GM23338 (cell line): ENCODE measurements at regions not wholly inside any gene's neighbourhood (a gene's known extent, or its start where the extent isn't known, plus 50 kb on each side); places are given as distances from the start of the nearest gene placed in this dataset.

Experiments
- ATAC-seq: fragments of 200-7000 bp; cut with Tn5 transposase; 3 replicates; pipeline ENCODE4 v1.9.1; 2020
- DNase-seq: peaks from one replicate; pipeline ENCODE4 v3.0.0-alpha.2; 2015; ENCODE audit warnings: low spot score
- H2AFZ ChIP-seq: fragments of 200-600 bp; sonication (generic); 2 replicates; pipeline ENCODE4 v1.8.0; 2016; ENCODE audit warnings: antibody characterized with exemption, mild to moderate bottlenecking, moderate library complexity
- H3F3A ChIP-seq: fragments of 200-600 bp; sonication (generic); replicated peaks from 2 replicates; pipeline ENCODE4 v1.8.0; 2017; ENCODE audit warnings: antibody characterized with exemption, mixed run types, low read depth
- H3K27ac ChIP-seq: fragments of 200-600 bp; sonication (generic); 2 replicates; pipeline ENCODE4 v1.6.1; 2016; ENCODE audit warnings: low read depth
- H3K27me3 ChIP-seq: fragments of 200-600 bp; sonication (generic); 2 replicates; pipeline ENCODE4 v1.8.0; 2016; ENCODE audit warnings: mild to moderate bottlenecking, mixed run types, moderate library complexity; ENCODE audit not compliant: insufficient read depth
- H3K36me3 ChIP-seq: fragments of 200-600 bp; sonication (generic); 2 replicates; pipeline ENCODE4 v1.8.0; 2016; ENCODE audit warnings: mild to moderate bottlenecking; ENCODE audit not compliant: insufficient read depth
- H3K4me1 ChIP-seq: fragments of 200-600 bp; sonication (generic); 2 replicates; pipeline ENCODE4 v1.8.0; 2016; ENCODE audit warnings: mild to moderate bottlenecking, moderate library complexity; ENCODE audit not compliant: insufficient read depth
- H3K4me2 ChIP-seq: fragments of 200-600 bp; sonication (generic); 2 replicates; pipeline ENCODE4 v1.7.1; 2017; ENCODE audit warnings: mixed run types
- H3K4me3 ChIP-seq: fragments of 200-600 bp; sonication (generic); 2 replicates; pipeline ENCODE4 v1.6.1; 2016; ENCODE audit warnings: mixed run types
- H3K79me2 ChIP-seq: fragments of 200-600 bp; sonication (generic); replicated peaks from 2 replicates; pipeline ENCODE4 v1.8.0; 2017; ENCODE audit warnings: mild to moderate bottlenecking; ENCODE audit not compliant: insufficient read depth
- H3K9me2 ChIP-seq: fragments of 200-600 bp; sonication (generic); 2 replicates; pipeline ENCODE4 v1.8.0; 2017; ENCODE audit not compliant: insufficient read depth
- H4K20me1 ChIP-seq: fragments of 200-600 bp; sonication (generic); replicated peaks from 2 replicates; pipeline ENCODE4 v1.8.0; 2017; ENCODE audit warnings: mild to moderate bottlenecking; ENCODE audit not compliant: insufficient read depth
- H3K27ac Mint-ChIP-seq: 2 replicates; pipeline ENCODE4 v1.8.0; 2020; ENCODE audit warnings: inconsistent platforms, mild to moderate bottlenecking, moderate library complexity, mixed read lengths
- H3K27me3 Mint-ChIP-seq: 3 replicates; pipeline ENCODE4 v1.8.0; 2022; ENCODE audit warnings: low read depth, mild to moderate bottlenecking, moderate library complexity, mixed read lengths, inconsistent platforms; ENCODE audit not compliant: insufficient read depth, poor library complexity
- H3K36me3 Mint-ChIP-seq: 3 replicates; pipeline ENCODE4 v1.8.0; 2021; ENCODE audit warnings: low read depth, mild to moderate bottlenecking, inconsistent platforms, moderate library complexity, mixed read lengths
- H3K4me1 Mint-ChIP-seq: 3 replicates; pipeline ENCODE4 v1.8.0; 2020; ENCODE audit warnings: mild to moderate bottlenecking, inconsistent platforms, mixed read lengths
- H3K4me3 Mint-ChIP-seq: 3 replicates; pipeline ENCODE4 v1.8.0; 2021; ENCODE audit warnings: moderate library complexity, mild to moderate bottlenecking, inconsistent platforms, mixed read lengths
- H3K9me3 Mint-ChIP-seq: 3 replicates; pipeline ENCODE4 v1.8.0; 2020; ENCODE audit warnings: moderate library complexity, mild to moderate bottlenecking, inconsistent platforms, mixed read lengths
- CREB1 ChIP-seq: fragments of 250-450 bp; sonication (Bioruptor Pico); IDR thresholded peaks from 2 replicates; pipeline ENCODE4 v1.5.0; 2020; ENCODE audit warnings: low read depth, mild to moderate bottlenecking, moderate library complexity
- EZH2 ChIP-seq: fragments of 200-600 bp; sonication (generic); IDR thresholded peaks from one replicate; pipeline ENCODE4 v1.8.0; 2017; ENCODE audit warnings: antibody characterized with exemption, mild to moderate bottlenecking, low read depth; ENCODE audit not compliant: unreplicated experiment
- EZH2phosphoT487 ChIP-seq: fragments of 200-600 bp; sonication (generic); IDR thresholded peaks from one replicate; pipeline ENCODE4 v1.8.1; 2018; ENCODE audit warnings: antibody characterized with exemption; ENCODE audit not compliant: unreplicated experiment
- JUNB ChIP-seq: IDR thresholded peaks from one replicate; pipeline ENCODE4 v1.6.1; 2016; ENCODE audit warnings: antibody characterized with exemption; ENCODE audit not compliant: unreplicated experiment
- NANOG ChIP-seq: IDR thresholded peaks from 2 replicates; pipeline ENCODE4 v1.6.1; 2016; ENCODE audit warnings: antibody characterized with exemption, borderline replicate concordance
- POLR2AphosphoS5 ChIP-seq: IDR thresholded peaks from 2 replicates; pipeline ENCODE4 v1.6.1; 2016; ENCODE audit warnings: antibody characterized with exemption, low read depth
- ZNF114 ChIP-seq: fragments of 250-450 bp; sonication (Bioruptor Pico); IDR thresholded peaks from 2 replicates; pipeline ENCODE4 v1.5.0; 2020; ENCODE audit warnings: mild to moderate bottlenecking, moderate library complexity
- ZNF331 ChIP-seq: fragments of 250-450 bp; sonication (Bioruptor Pico); IDR thresholded peaks from 2 replicates; pipeline ENCODE4 v1.5.0; 2020; ENCODE audit warnings: low read depth, mild to moderate bottlenecking, moderate library complexity
- TF ChIP-seq, protein P1 (sequence below), 2 experiments: fragments of 200-600 bp in 1 of 2; sonication (generic) in 1 of 2; conservative IDR thresholded peaks; 2 replicates each; pipeline versions ENCODE4 v1.5.1 to v1.6.1; 2016 to 2017; ENCODE audit warnings: antibody characterized with exemption in 2 of 2, low read depth in 2 of 2, mild to moderate bottlenecking in 2 of 2, moderate library complexity in 1 of 2
- TF ChIP-seq, protein P2 (sequence below): fragments of 250-450 bp; sonication (Bioruptor Pico); IDR thresholded peaks from 2 replicates; pipeline ENCODE4 v1.5.0; 2020; ENCODE audit warnings: mild to moderate bottlenecking, moderate library complexity
- TF ChIP-seq, protein P3 (sequence below): IDR thresholded peaks from 2 replicates; pipeline ENCODE4 v1.6.1; 2016; ENCODE audit warnings: antibody characterized with exemption

DNA sequence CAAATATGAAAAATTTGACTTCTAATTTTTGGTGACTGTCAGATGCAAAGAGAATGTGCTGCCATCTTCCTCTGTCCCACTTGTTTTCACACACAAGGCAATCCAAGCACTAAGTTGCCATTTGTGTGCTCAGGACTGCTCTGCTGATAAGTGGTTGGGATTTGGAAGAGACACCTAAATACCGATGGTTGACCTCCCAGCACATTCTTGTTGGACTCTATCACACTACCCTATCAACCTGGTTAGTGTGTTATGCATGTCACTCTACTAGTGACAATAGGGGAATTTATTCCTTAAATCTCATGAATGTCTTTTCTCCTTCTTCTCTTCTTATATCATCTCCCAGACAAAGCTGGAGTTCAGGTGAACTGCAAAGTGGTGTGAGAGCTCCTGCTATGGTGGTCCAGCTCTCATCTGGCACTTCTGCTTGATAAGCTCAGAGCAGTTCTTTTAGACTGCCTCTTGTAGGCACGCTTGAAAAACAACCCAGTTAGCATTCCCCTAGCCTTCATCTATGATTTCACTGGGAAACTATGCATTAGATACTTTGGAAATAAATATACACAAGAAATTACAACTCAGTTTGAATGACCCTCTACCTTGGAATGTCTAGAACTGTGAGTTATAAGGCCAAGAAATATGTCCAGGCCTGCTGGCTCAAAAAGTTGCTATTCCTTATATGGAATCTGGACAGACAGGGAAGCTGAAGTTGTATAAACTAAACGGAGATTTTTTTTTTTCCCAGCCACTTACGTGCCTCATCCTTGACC is 404.8 kb downstream of the MEIS1 start:
- TF ChIP-seq, protein P1, sequence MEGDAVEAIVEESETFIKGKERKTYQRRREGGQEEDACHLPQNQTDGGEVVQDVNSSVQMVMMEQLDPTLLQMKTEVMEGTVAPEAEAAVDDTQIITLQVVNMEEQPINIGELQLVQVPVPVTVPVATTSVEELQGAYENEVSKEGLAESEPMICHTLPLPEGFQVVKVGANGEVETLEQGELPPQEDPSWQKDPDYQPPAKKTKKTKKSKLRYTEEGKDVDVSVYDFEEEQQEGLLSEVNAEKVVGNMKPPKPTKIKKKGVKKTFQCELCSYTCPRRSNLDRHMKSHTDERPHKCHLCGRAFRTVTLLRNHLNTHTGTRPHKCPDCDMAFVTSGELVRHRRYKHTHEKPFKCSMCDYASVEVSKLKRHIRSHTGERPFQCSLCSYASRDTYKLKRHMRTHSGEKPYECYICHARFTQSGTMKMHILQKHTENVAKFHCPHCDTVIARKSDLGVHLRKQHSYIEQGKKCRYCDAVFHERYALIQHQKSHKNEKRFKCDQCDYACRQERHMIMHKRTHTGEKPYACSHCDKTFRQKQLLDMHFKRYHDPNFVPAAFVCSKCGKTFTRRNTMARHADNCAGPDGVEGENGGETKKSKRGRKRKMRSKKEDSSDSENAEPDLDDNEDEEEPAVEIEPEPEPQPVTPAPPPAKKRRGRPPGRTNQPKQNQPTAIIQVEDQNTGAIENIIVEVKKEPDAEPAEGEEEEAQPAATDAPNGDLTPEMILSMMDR (conservative IDR thresholded peaks at IDR 0.05; ENCODE audit: low read depth in 2 of 2), result no peak
- no peak for TF ChIP-seq CREB1 (CRISPR knock-in tag)
- ATAC-seq, result no peak
- H3K27me3 Mint-ChIP-seq, result no peaks in the 10 kb centered on the region
- Histone ChIP-seq H3K27ac (no peak overlapping the region), H3K4me3 (no peak overlapping the region), H3K36me3 (no peaks in the 10 kb centered on the region), H3K9me2 (0 out of 2 replicates have a peak, but pooled peaks cover 3% of the 10 kb centered on the region), H3K79me2 (no peaks in the 10 kb centered on the region), H3F3A (no peaks in the 10 kb centered on the region), H3K27me3 (no peaks in the 10 kb centered on the region), H2AFZ (no peak overlapping the region), H4K20me1 (no peaks in the 10 kb centered on the region), H3K4me2 (no peak overlapping the region), H3K4me1 (no peaks in the 10 kb centered on the region)
- H3K36me3 Mint-ChIP-seq, result no peaks in the 10 kb centered on the region
- no peak for DNase-seq
- H3K4me3 Mint-ChIP-seq, result no peak overlapping the region
- no peak overlapping the region for H3K27ac Mint-ChIP-seq
- no peaks in the 10 kb centered on the region for H3K9me3 Mint-ChIP-seq
- H3K4me1 Mint-ChIP-seq, result no peaks in the 10 kb centered on the region

DNA sequence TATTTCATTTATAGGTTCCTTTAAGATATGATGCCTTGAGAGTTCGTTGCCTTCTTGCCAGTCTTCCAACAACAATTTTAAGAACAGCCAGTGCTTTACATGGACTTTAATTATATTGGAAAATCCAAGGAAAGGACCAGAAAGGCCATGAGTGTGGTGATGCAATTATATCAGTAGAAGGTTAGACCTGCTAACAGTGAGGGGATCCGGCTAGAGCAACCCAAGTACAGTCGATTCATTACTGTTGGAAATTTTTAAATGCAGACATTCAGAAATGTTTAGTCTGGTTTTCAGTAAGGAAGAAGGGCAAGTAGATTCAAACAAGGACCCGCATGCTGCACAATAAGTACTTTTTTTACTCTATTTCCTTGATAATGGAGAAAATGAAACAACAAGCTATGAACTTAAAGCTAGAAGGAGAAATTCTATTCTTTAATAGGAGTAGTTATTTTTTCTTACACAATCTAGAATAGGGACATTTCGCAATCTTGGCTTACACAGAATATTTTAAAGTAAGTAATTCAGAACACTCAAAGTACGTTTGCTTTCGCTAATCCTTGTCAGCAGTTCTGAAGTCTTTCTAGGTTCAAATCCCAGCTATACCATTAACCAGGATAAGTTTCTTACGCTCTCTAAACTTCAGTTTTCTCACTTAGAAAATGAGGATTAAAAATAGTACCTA is 405.5 kb downstream of the MEIS1 start:
- Mint-ChIP-seq H3K27me3 (no peaks in the 10 kb centered on the region), H3K4me3 (no peak overlapping the region), H3K9me3 (no peaks in the 10 kb centered on the region), H3K27ac (no peak overlapping the region), H3K4me1 (no peaks in the 10 kb centered on the region), H3K36me3 (no peaks in the 10 kb centered on the region)
- Histone ChIP-seq H2AFZ (no peak overlapping the region), H3F3A (no peaks in the 10 kb centered on the region), H3K27me3 (no peaks in the 10 kb centered on the region), H3K79me2 (no peaks in the 10 kb centered on the region), H3K4me2 (no peak overlapping the region), H3K4me3 (no peak overlapping the region), H4K20me1 (no peaks in the 10 kb centered on the region), H3K4me1 (no peaks in the 10 kb centered on the region), H3K9me2 (0 out of 2 replicates have a peak, but pooled peaks cover 3% of the 10 kb centered on the region), H3K36me3 (no peaks in the 10 kb centered on the region), H3K27ac (no peak overlapping the region)
- DNase-seq (no peak), ATAC-seq (no peak)
- TF ChIP-seq ZNF114 (no peak), ZNF331 (CRISPR knock-in tag) (no peak), POLR2AphosphoS5 (no peak), JUNB (no peak), EZH2phosphoT487 (no peak), EZH2 (no peak), NANOG (no peak), CREB1 (CRISPR knock-in tag) (no peak)
- TF ChIP-seq, protein P2, sequence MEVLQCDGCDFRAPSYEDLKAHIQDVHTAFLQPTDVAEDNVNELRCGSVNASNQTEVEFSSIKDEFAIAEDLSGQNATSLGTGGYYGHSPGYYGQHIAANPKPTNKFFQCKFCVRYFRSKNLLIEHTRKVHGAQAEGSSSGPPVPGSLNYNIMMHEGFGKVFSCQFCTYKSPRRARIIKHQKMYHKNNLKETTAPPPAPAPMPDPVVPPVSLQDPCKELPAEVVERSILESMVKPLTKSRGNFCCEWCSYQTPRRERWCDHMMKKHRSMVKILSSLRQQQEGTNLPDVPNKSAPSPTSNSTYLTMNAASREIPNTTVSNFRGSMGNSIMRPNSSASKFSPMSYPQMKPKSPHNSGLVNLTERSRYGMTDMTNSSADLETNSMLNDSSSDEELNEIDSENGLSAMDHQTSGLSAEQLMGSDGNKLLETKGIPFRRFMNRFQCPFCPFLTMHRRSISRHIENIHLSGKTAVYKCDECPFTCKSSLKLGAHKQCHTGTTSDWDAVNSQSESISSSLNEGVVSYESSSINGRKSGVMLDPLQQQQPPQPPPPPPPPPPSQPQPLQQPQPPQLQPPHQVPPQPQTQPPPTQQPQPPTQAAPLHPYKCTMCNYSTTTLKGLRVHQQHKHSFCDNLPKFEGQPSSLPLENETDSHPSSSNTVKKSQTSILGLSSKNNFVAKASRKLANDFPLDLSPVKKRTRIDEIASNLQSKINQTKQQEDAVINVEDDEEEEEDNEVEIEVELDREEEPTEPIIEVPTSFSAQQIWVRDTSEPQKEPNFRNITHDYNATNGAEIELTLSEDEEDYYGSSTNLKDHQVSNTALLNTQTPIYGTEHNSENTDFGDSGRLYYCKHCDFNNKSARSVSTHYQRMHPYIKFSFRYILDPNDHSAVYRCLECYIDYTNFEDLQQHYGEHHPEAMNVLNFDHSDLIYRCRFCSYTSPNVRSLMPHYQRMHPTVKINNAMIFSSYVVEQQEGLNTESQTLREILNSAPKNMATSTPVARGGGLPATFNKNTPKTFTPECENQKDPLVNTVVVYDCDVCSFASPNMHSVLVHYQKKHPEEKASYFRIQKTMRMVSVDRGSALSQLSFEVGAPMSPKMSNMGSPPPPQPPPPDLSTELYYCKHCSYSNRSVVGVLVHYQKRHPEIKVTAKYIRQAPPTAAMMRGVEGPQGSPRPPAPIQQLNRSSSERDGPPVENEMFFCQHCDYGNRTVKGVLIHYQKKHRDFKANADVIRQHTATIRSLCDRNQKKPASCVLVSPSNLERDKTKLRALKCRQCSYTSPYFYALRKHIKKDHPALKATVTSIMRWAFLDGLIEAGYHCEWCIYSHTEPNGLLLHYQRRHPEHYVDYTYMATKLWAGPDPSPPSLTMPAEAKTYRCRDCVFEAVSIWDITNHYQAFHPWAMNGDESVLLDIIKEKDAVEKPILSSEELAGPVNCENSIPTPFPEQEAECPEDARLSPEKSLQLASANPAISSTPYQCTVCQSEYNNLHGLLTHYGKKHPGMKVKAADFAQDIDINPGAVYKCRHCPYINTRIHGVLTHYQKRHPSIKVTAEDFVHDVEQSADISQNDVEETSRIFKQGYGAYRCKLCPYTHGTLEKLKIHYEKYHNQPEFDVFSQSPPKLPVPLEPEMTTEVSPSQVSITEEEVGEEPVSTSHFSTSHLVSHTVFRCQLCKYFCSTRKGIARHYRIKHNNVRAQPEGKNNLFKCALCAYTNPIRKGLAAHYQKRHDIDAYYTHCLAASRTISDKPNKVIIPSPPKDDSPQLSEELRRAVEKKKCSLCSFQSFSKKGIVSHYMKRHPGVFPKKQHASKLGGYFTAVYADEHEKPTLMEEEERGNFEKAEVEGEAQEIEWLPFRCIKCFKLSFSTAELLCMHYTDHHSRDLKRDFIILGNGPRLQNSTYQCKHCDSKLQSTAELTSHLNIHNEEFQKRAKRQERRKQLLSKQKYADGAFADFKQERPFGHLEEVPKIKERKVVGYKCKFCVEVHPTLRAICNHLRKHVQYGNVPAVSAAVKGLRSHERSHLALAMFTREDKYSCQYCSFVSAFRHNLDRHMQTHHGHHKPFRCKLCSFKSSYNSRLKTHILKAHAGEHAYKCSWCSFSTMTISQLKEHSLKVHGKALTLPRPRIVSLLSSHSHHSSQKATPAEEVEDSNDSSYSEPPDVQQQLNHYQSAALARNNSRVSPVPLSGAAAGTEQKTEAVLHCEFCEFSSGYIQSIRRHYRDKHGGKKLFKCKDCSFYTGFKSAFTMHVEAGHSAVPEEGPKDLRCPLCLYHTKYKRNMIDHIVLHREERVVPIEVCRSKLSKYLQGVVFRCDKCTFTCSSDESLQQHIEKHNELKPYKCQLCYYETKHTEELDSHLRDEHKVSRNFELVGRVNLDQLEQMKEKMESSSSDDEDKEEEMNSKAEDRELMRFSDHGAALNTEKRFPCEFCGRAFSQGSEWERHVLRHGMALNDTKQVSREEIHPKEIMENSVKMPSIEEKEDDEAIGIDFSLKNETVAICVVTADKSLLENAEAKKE (CRISPR knock-in tag), result no peak
- TF ChIP-seq, protein P3, sequence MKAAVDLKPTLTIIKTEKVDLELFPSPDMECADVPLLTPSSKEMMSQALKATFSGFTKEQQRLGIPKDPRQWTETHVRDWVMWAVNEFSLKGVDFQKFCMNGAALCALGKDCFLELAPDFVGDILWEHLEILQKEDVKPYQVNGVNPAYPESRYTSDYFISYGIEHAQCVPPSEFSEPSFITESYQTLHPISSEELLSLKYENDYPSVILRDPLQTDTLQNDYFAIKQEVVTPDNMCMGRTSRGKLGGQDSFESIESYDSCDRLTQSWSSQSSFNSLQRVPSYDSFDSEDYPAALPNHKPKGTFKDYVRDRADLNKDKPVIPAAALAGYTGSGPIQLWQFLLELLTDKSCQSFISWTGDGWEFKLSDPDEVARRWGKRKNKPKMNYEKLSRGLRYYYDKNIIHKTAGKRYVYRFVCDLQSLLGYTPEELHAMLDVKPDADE, result no peak
